SK-N-SH (cell line): ENCODE measurements at regions not wholly inside any gene's neighbourhood (a gene's known extent, or its start where the extent isn't known, plus 50 kb on each side); places are given as distances from the start of the nearest gene placed in this dataset.

Source experiments
- CTCF ChIA-PET: fragments of 300-600, 350-600 bp; formaldehyde crosslinking; extraction: SDS; loops from one replicate; lab custom pipeline; 2021; lab: Yijun Ruan, JAX
- POLR2A ChIA-PET: fragments of 350-600 bp; sonication (Branson Sonifier 250); formaldehyde crosslinking; extraction: SDS; loops from one replicate; lab custom pipeline; 2020; ENCODE audit warnings: antibody characterized with exemption, inconsistent platforms; lab: Yijun Ruan, JAX
- DNase-seq: peaks from one replicate; pipeline ENCODE4 v3.0.0; 2012
- H2AFZ ChIP-seq: fragments of 200-600 bp; sonication (generic); 2 replicates; pipeline ENCODE4 v1.8.1; 2016; ENCODE audit warnings: antibody characterized with exemption, mild to moderate bottlenecking, low read depth
- H3F3A ChIP-seq: fragments of 200-600 bp; sonication (generic); replicated peaks from 2 replicates; pipeline ENCODE3; 2016; ENCODE audit warnings: antibody characterized with exemption, mild to moderate bottlenecking; ENCODE audit not compliant: insufficient read depth
- H3K27ac ChIP-seq, 2 experiments: fragments of 200-500 bp in 1 of 2; fragments of 200-600 bp in 1 of 2; sonication (Bioruptor generic) in 1 of 2; sonication (generic), shearing (Covaris generic) in 1 of 2; 2 replicates each; pipeline versions ENCODE4 v1.5.1 to v1.6.1; 2014 to 2016; ENCODE audit warnings: low read depth in 2 of 2, inconsistent platforms in 1 of 2, low read length in 1 of 2, mild to moderate bottlenecking in 1 of 2, mixed read lengths in 1 of 2
- H3K27me3 ChIP-seq: fragments of 200-600 bp; sonication (generic), shearing (Covaris generic); 2 replicates; pipeline ENCODE4 v1.6.1; 2016; ENCODE audit warnings: mixed run types; ENCODE audit not compliant: insufficient read depth
- H3K36me3 ChIP-seq, 2 experiments: fragments of 200-500 bp in 1 of 2; fragments of 200-600 bp in 1 of 2; sonication (Bioruptor generic) in 1 of 2; sonication (generic) in 1 of 2; replicated peaks in 1 of 2; 2 replicates each; pipeline versions ENCODE3 to v1.5.1; 2014 to 2016; ENCODE audit warnings: low read length in 1 of 2, mild to moderate bottlenecking in 1 of 2; ENCODE audit not compliant: insufficient read depth in 2 of 2, control insufficient read depth in 1 of 2
- H3K4me1 ChIP-seq, 2 experiments: fragments of 200-500 bp in 1 of 2; fragments of 200-600 bp in 1 of 2; sonication (Bioruptor generic) in 1 of 2; sonication (generic), shearing (Covaris generic) in 1 of 2; 2 replicates each; pipeline versions ENCODE4 v1.5.1 to v1.6.1; 2014 to 2016; ENCODE audit warnings: low read depth in 1 of 2, low read length in 1 of 2, mixed run types in 1 of 2; ENCODE audit not compliant: insufficient read depth in 2 of 2, control insufficient read depth in 1 of 2
- H3K4me2 ChIP-seq: fragments of 200-600 bp; sonication (generic), shearing (Covaris generic); 2 replicates; pipeline ENCODE4 v1.6.1; 2017; ENCODE audit warnings: mixed run types
- H3K4me3 ChIP-seq, 2 experiments: fragments of 200-500 bp in 1 of 2; fragments of 200-600 bp in 1 of 2; sonication (Bioruptor generic) in 1 of 2; sonication (generic), shearing (Covaris generic) in 1 of 2; 2 replicates each; pipeline versions ENCODE4 v1.5.1 to v1.8.1; 2014 to 2016; ENCODE audit warnings: low read depth in 2 of 2, inconsistent platforms in 1 of 2, low read length in 1 of 2, mild to moderate bottlenecking in 1 of 2, mixed read lengths in 1 of 2, moderate library complexity in 1 of 2
- H3K79me2 ChIP-seq: fragments of 200-600 bp; sonication (generic); 2 replicates; pipeline ENCODE4 v1.8.1; 2017; ENCODE audit warnings: mild to moderate bottlenecking; ENCODE audit not compliant: insufficient read depth
- H3K9ac ChIP-seq: fragments of 200-600 bp; sonication (generic); 2 replicates; pipeline ENCODE4 v1.6.1; 2017; ENCODE audit warnings: mixed run types
- H3K9me2 ChIP-seq: fragments of 200-600 bp; sonication (generic); 2 replicates; pipeline ENCODE4 v1.6.1; 2017; ENCODE audit warnings: mixed run types
- H3K9me3 ChIP-seq: fragments of 200-600 bp; sonication (generic); 2 replicates; pipeline ENCODE4 v1.6.1; 2017; ENCODE audit warnings: mixed run types, mild to moderate bottlenecking, moderate library complexity
- H4K20me1 ChIP-seq: fragments of 200-600 bp; sonication (generic); 2 replicates; pipeline ENCODE4 v1.6.1; 2017; ENCODE audit warnings: mild to moderate bottlenecking, mixed run types; ENCODE audit not compliant: insufficient read depth
- CHD2 ChIP-seq: fragments of 150-350 bp; IDR thresholded peaks from 2 replicates; pipeline ENCODE4 v1.6.1; 2018; ENCODE audit warnings: low read length; ENCODE audit not compliant: partially characterized antibody
- CTCF ChIP-seq: fragments of 200-600 bp; sonication (generic); IDR thresholded peaks from 2 replicates; pipeline ENCODE4 v1.6.1; 2017; ENCODE audit warnings: antibody characterized with exemption, mild to moderate bottlenecking, moderate library complexity
- ELF1 ChIP-seq: IDR thresholded peaks from 2 replicates; pipeline ENCODE4 v1.4.0; 2012
- EP300 ChIP-seq, 2 experiments: IDR thresholded peaks; 2 replicates each; pipeline versions ENCODE4 v1.4.0 to v1.6.1; 2012; ENCODE audit warnings: borderline replicate concordance in 1 of 2, low read depth in 1 of 2, low read length in 1 of 2
- EZH2phosphoT487 ChIP-seq: fragments of 200-600 bp; sonication (generic); IDR thresholded peaks from 2 replicates; pipeline ENCODE4 v1.6.1; 2017; ENCODE audit warnings: low read depth, mixed run types, mild to moderate bottlenecking, antibody characterized with exemption, moderate library complexity, borderline replicate concordance
- FOSL2 ChIP-seq: IDR thresholded peaks from 2 replicates; pipeline ENCODE4 v1.4.0; 2012; ENCODE audit warnings: low read depth, mild to moderate bottlenecking, moderate library complexity, borderline replicate concordance
- FOXM1 ChIP-seq: IDR thresholded peaks from 2 replicates; pipeline ENCODE4 v1.4.0; 2012; ENCODE audit warnings: low read depth, mild to moderate bottlenecking
- GABPA ChIP-seq: IDR thresholded peaks from 2 replicates; pipeline ENCODE4 v1.4.0; 2012; ENCODE audit warnings: low read depth, mild to moderate bottlenecking
- GATA2 ChIP-seq: sonication (generic); formaldehyde crosslinking; IDR thresholded peaks from 2 replicates; pipeline ENCODE4 v1.5.0; 2020; ENCODE audit warnings: mild to moderate bottlenecking, missing genetic modification reagents
- IRF3 ChIP-seq: fragments of 150-350 bp; IDR thresholded peaks from 2 replicates; pipeline ENCODE4 v1.6.1; 2016; ENCODE audit warnings: mild to moderate bottlenecking, low read depth, low read length
- JUND ChIP-seq: IDR thresholded peaks from 2 replicates; pipeline ENCODE4 v1.4.0; 2012
- MEF2A ChIP-seq: IDR thresholded peaks from 2 replicates; pipeline ENCODE4 v1.4.0; 2012; ENCODE audit warnings: low read depth, borderline replicate concordance
- NRF1 ChIP-seq: IDR thresholded peaks from 2 replicates; pipeline ENCODE4 v1.6.1; 2012; ENCODE audit warnings: low read depth, mild to moderate bottlenecking, low read length
- POLR2AphosphoS5 ChIP-seq: IDR thresholded peaks from 2 replicates; pipeline ENCODE4 v1.6.1; 2012; ENCODE audit warnings: low read depth, low read length
- RAD21 ChIP-seq: IDR thresholded peaks from 2 replicates; pipeline ENCODE4 v1.6.1; 2012; ENCODE audit warnings: mild to moderate bottlenecking, low read length
- RCOR1 ChIP-seq: fragments of 150-350 bp; IDR thresholded peaks from 2 replicates; pipeline ENCODE4 v1.6.1; 2017; ENCODE audit warnings: antibody characterized with exemption, low read length
- REST ChIP-seq: IDR thresholded peaks from 2 replicates; pipeline ENCODE4 v1.6.1; 2012; ENCODE audit warnings: mild to moderate bottlenecking, low read depth, low read length, moderate library complexity
- RXRA ChIP-seq: IDR thresholded peaks from 2 replicates; pipeline ENCODE4 v1.4.0; 2012; ENCODE audit warnings: low read depth, mild to moderate bottlenecking, borderline replicate concordance
- SMC3 ChIP-seq: IDR thresholded peaks from 2 replicates; pipeline ENCODE4 v1.6.1; 2012; ENCODE audit warnings: low read depth, low read length, improper control_type of control experiment
- TAF1 ChIP-seq: IDR thresholded peaks from 2 replicates; pipeline ENCODE4 v1.6.1; 2012; ENCODE audit warnings: low read depth, mild to moderate bottlenecking, low read length, moderate library complexity, borderline replicate concordance
- TCF12 ChIP-seq: IDR thresholded peaks from 2 replicates; pipeline ENCODE4 v1.4.0; 2012
- TEAD4 ChIP-seq: IDR thresholded peaks from 2 replicates; pipeline ENCODE4 v1.4.0; 2012; ENCODE audit warnings: mild to moderate bottlenecking, borderline replicate concordance; ENCODE audit not compliant: insufficient read depth
- YY1 ChIP-seq: IDR thresholded peaks from 2 replicates; pipeline ENCODE4 v1.4.0; 2012; ENCODE audit warnings: low read depth, mild to moderate bottlenecking
- WGBS: methylation state at CpG from one replicate; pipeline ENCODE4 v1.1.6; 2017; ENCODE audit warnings: low lambda C conversion rate; 5-methylcytosine and 5-hydroxymethylcytosine counted together

- Histone ChIP-seq H4K20me1 (no peaks in the 10 kb centered on the region), H3K9ac (no peak overlapping the region), H3K36me3 (no peaks in the 10 kb centered on the region), H3K4me3 (no peak overlapping the region), H3K27me3 (no peaks in the 10 kb centered on the region; the same call in 1 of the 2 replicates), H3K9me3 (no peaks in the 10 kb centered on the region), H3K9me2 (no peaks in the 10 kb centered on the region), H3F3A (no peaks in the 10 kb centered on the region), H2AFZ (no peak overlapping the region), H3K4me2 (no peak overlapping the region), H3K4me1 (no peaks in the 10 kb centered on the region), H3K79me2 (no peaks in the 10 kb centered on the region), H3K27ac (no peak overlapping the region)
- ChIA-PET POLR2A (no interaction called here), CTCF (no interaction called here)
- TF ChIP-seq RAD21 (no peak), POLR2AphosphoS5 (no peak), RXRA (no peak), EP300 (IDR thresholded peaks at IDR 0.05; ENCODE audit: borderline replicate concordance in 1 of 2, low read depth in 1 of 2, low read length in 1 of 2) (no peak), FOXM1 (no peak), GATA2 (CRISPR knock-in tag) (no peak), YY1 (no peak), FOSL2 (no peak), ELF1 (no peak), SMC3 (no peak), IRF3 (no peak), TAF1 (no peak), EZH2phosphoT487 (no peak), RCOR1 (no peak)
- 33% methylated on average over 7 of the region's 7 CpGs for WGBS
- no peak for DNase-seq
These were observed 1480.0 kb downstream of the TBC1D22A start for GRCh38 chr22:48242461-48242864.

- Histone ChIP-seq H3K36me3 (no peaks in the 10 kb centered on the region), H3K4me3 (no peak overlapping the region), H3K9me3 (no peaks in the 10 kb centered on the region), H3K4me2 (no peak overlapping the region), H3F3A (no peaks in the 10 kb centered on the region), H3K27me3 (no peaks in the 10 kb centered on the region; the same call in 1 of the 2 replicates), H2AFZ (no peak overlapping the region), H4K20me1 (no peaks in the 10 kb centered on the region), H3K9me2 (no peaks in the 10 kb centered on the region), H3K27ac (no peak overlapping the region), H3K4me1 (no peaks in the 10 kb centered on the region), H3K79me2 (no peaks in the 10 kb centered on the region), H3K9ac (no peak overlapping the region)
- WGBS: 23% methylated on average over 15 of the region's 16 CpGs
- CTCF ChIA-PET: no interaction called here
- POLR2A ChIA-PET: no interaction called here
- no peak for DNase-seq
- no peak for TF ChIP-seq TCF12
- TF ChIP-seq YY1: no peak
- no peak for TF ChIP-seq CHD2
- no peak for TF ChIP-seq NRF1
- TF ChIP-seq CTCF: no peak
- TF ChIP-seq TEAD4: no peak
- TF ChIP-seq FOXM1: no peak
- TF ChIP-seq MEF2A: no peak
- TF ChIP-seq REST: no peak
- no peak for TF ChIP-seq POLR2AphosphoS5
- no peak for TF ChIP-seq GABPA
- TF ChIP-seq IRF3: no peak
- TF ChIP-seq JUND: no peak
These were observed 1479.2 kb downstream of the TBC1D22A start for GRCh38 chr22:48241658-48242057.
